ENCODE measurements at regions not wholly inside any gene's neighbourhood (a gene's known extent, or its start where the extent isn't known, plus 50 kb on each side); places are given as distances from the start of the nearest gene placed in this dataset.

DNA sequence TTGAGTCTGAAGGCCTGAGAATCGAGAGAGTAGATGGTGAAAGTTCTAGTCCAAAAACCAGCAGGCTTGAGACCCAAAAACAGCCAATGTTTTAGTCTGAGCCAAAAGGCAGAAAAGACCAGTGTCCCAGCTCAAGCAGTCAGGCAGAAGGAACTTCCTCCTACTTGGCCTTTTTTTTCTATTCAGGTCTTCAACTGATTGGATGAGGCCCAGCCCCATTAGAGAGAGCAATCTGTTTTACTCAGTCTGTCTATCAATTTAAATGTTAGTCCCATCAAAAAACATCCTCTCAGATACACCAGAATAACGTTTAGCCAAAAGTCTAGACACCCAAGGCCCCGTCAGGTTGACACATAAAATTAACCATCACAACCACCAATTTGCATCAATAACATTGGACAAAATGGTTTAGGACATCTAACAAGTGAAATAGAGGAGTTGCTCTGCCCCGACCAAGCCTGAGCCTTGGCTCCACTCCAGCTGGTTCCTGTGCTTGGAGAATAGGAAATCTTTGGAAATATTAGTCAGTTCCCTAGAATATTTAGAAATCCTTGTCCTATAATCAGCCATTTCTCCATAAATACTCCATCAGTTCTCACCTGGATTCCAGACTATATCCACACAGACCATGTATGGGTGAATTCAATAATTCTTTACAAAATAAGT lies 51.4 kb upstream of the LIPC start:
- TF ChIP-seq EZH2 (IDR thresholded peaks at IDR 0.05; ENCODE audit: borderline replicate concordance, low read length), result no peak
- TF ChIP-seq, protein P1, sequence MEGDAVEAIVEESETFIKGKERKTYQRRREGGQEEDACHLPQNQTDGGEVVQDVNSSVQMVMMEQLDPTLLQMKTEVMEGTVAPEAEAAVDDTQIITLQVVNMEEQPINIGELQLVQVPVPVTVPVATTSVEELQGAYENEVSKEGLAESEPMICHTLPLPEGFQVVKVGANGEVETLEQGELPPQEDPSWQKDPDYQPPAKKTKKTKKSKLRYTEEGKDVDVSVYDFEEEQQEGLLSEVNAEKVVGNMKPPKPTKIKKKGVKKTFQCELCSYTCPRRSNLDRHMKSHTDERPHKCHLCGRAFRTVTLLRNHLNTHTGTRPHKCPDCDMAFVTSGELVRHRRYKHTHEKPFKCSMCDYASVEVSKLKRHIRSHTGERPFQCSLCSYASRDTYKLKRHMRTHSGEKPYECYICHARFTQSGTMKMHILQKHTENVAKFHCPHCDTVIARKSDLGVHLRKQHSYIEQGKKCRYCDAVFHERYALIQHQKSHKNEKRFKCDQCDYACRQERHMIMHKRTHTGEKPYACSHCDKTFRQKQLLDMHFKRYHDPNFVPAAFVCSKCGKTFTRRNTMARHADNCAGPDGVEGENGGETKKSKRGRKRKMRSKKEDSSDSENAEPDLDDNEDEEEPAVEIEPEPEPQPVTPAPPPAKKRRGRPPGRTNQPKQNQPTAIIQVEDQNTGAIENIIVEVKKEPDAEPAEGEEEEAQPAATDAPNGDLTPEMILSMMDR (IDR thresholded peaks at IDR 0.05; ENCODE audit: low read length), result no peak
